ENCODE measurements at regions not wholly inside any gene's neighbourhood (a gene's known extent, or its start where the extent isn't known, plus 50 kb on each side); places are given as distances from the start of the nearest gene placed in this dataset.

GRCh38 chr5:158642879-158643278, 456.8 kb downstream of the EBF1 start:
- TF ChIP-seq EZH2 (IDR thresholded peaks at IDR 0.05; ENCODE audit: insufficient read depth, poor library complexity, severe bottlenecking): no peak
- TF ChIP-seq EZH2phosphoT487 (IDR thresholded peaks at IDR 0.05; ENCODE audit: insufficient read depth, low read depth): no peak

Measured in GM23248 (cell line).